ENCODE measurements at regions not wholly inside any gene's neighbourhood (a gene's known extent, or its start where the extent isn't known, plus 50 kb on each side); places are given as distances from the start of the nearest gene placed in this dataset.

DNA sequence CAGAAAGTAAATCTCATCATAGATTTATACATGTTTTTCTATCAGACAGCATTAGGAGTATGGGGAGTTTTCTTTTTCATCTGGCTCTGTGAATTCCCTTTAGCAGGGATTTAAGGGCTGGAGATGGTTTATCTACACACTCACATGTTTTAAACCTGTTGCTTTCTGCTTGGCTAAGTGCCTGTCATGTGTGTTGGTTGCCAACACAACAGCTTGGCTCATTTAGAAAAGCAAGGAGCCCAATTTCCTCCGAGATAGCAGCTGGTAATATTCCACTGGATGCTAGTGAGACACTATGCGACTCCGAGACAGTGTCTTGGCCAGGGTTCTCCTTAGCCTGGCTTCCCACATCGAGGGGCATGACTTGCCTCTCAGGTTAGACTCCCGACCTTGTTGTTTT is 83.3 kb downstream of the KLF5 start:
- TF ChIP-seq, protein P1, sequence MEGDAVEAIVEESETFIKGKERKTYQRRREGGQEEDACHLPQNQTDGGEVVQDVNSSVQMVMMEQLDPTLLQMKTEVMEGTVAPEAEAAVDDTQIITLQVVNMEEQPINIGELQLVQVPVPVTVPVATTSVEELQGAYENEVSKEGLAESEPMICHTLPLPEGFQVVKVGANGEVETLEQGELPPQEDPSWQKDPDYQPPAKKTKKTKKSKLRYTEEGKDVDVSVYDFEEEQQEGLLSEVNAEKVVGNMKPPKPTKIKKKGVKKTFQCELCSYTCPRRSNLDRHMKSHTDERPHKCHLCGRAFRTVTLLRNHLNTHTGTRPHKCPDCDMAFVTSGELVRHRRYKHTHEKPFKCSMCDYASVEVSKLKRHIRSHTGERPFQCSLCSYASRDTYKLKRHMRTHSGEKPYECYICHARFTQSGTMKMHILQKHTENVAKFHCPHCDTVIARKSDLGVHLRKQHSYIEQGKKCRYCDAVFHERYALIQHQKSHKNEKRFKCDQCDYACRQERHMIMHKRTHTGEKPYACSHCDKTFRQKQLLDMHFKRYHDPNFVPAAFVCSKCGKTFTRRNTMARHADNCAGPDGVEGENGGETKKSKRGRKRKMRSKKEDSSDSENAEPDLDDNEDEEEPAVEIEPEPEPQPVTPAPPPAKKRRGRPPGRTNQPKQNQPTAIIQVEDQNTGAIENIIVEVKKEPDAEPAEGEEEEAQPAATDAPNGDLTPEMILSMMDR (conservative IDR thresholded peaks at IDR 0.05; ENCODE audit: low read length): no peak
- TF ChIP-seq EZH2phosphoT487 (IDR thresholded peaks at IDR 0.05; ENCODE audit: borderline replicate concordance, low read depth, low read length): no peak
